Choroid plexus epithelial cell (primary cell): ENCODE measurements at regions not wholly inside any gene's neighbourhood (a gene's known extent, or its start where the extent isn't known, plus 50 kb on each side); places are given as distances from the start of the nearest gene placed in this dataset.

Experiments
- DNase-seq: peaks from one replicate; pipeline ENCODE4 v3.0.0-alpha.2; 2010; ENCODE audit warnings: low read depth
- H3K4me3 ChIP-seq: 2 replicates; pipeline ENCODE4 v1.5.1; 2011; ENCODE audit warnings: low read depth, mild to moderate bottlenecking, control low read depth, low read length, moderate library complexity
- TF ChIP-seq, protein P1 (sequence below): conservative IDR thresholded peaks from 2 replicates; pipeline ENCODE4 v1.5.1; 2011; ENCODE audit warnings: low read depth, mild to moderate bottlenecking, control low read depth, inconsistent platforms, low read length, moderate library complexity

DNA sequence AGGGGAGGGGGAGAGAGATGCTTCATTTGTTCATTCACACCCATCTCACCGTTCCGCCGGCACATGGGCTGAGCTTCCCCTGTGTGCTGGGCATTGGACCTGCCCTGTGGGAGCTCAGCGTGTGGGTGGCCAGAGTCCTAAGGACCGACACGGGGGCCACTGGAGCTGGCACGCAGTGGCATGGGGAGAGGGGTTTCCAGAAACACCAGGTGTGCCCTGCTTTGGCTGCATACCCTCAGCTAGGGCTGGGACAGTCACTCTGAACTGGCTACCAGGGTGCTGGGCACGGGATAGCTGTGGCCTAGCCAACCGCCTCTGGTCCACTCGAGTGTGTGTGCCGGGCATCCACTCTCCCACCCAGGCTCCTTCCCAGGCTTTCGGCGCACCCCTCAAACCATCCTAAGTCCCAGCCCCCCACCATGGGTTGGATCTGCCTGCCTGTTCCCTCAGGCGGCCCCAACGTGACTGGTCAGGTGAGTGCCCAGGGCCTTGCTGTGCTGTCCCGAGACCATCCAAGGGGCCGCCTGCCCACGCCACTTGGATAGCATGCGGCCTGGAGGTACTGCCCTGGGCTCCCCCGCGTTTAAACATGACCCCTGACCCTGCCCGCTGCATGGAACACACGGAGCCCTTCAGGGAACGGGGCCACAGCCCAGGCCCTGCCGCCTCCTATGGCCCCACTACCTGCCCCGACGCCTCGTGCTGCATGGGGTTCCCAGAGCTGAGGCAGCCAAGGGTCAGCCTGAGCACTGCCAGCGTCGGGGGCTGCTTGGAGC, 51.6 kb upstream of the LINC01488 start:
- TF ChIP-seq, protein P1, sequence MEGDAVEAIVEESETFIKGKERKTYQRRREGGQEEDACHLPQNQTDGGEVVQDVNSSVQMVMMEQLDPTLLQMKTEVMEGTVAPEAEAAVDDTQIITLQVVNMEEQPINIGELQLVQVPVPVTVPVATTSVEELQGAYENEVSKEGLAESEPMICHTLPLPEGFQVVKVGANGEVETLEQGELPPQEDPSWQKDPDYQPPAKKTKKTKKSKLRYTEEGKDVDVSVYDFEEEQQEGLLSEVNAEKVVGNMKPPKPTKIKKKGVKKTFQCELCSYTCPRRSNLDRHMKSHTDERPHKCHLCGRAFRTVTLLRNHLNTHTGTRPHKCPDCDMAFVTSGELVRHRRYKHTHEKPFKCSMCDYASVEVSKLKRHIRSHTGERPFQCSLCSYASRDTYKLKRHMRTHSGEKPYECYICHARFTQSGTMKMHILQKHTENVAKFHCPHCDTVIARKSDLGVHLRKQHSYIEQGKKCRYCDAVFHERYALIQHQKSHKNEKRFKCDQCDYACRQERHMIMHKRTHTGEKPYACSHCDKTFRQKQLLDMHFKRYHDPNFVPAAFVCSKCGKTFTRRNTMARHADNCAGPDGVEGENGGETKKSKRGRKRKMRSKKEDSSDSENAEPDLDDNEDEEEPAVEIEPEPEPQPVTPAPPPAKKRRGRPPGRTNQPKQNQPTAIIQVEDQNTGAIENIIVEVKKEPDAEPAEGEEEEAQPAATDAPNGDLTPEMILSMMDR = no peak
- no peak overlapping the region for H3K4me3 ChIP-seq
- no peak for DNase-seq

DNA sequence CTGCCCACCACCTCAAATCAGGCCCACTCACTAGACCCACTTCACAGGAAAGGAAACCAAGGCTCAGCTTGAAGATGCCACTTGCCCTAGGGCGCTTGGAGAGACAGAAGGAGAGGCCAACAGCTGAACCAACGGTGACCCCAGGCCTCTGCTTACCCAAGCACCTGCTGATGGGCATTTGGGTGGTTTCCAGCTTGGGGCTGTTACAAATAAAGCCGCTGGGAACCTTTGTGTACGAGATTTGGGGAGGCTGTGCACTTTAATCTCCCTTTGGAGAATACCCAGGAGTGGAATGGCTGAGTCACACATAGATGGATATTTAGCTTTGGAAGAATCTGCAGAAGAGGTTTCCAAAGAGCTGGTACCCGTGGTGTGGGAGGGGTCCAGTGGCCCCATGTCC, 50.9 kb upstream of the LINC01488 start:
- no peak overlapping the region for H3K4me3 ChIP-seq
- DNase-seq = no peak
- TF ChIP-seq, protein P1 = no peak

DNA sequence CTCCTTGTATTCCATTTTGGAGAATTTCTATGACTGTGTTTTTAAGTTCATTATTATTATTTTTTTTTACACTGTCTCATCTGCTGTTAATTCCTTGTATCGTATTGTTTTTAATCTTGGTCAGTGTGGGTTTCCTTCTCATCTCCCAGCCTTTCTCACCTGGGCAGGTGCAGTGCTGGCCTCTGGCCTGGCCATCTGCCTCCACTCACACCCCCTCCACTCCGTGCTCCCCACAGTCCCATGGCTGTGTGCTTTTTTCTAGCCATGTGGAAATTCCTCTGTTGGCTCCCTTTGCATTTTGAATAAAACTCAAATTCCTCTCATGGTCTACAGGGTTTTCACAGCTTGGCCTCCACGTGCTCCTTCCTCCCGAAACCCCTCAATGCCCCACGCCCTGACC, 50.3 kb upstream of the LINC01488 start:
- no peak for DNase-seq

More for the DNA sequence above, 50.3 kb upstream of the LINC01488 start:
- TF ChIP-seq, protein P1 = no peak
- H3K4me3 ChIP-seq = no peak overlapping the region
